ENCODE measurements at regions not wholly inside any gene's neighbourhood (a gene's known extent, or its start where the extent isn't known, plus 50 kb on each side); places are given as distances from the start of the nearest gene placed in this dataset.

DNA sequence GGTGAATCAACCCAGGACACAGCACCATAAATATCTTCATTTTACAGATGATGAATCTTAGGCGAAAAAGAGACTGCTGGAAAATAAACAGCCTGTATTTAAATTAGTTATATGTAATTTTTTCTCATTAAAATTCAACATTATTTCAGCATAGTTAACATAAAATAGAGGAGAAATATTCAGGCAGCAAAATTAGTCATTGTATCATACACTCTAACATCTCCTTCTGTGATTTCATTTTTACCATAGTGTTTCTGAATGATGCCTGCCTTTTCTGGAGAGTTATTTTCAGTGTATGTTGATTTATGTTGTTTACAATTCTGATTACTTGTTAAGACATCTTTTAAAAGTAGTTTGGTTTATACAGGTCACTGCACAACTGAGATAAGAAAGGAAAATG is 82.3 kb upstream of the KCNIP4 start:
- no peaks in the 10 kb centered on the region for H3K79me2 ChIP-seq (ENCODE audit: control insufficient read depth, low read length)
- no peak overlapping the region for H3K4me3 ChIP-seq (ENCODE audit: low read length)
- H3F3A ChIP-seq (ENCODE audit: control insufficient read depth, insufficient read depth): no peaks in the 10 kb centered on the region
- H3K4me1 ChIP-seq (ENCODE audit: control insufficient read depth, low read length): no peaks in the 10 kb centered on the region
- H3K27me3 ChIP-seq (ENCODE audit: control insufficient read depth, low read length): no peaks in the 10 kb centered on the region
- no peak for TF ChIP-seq EZH2phosphoT487 (IDR thresholded peaks at IDR 0.05; ENCODE audit: borderline replicate concordance, low read length)
- TF ChIP-seq, protein P1, sequence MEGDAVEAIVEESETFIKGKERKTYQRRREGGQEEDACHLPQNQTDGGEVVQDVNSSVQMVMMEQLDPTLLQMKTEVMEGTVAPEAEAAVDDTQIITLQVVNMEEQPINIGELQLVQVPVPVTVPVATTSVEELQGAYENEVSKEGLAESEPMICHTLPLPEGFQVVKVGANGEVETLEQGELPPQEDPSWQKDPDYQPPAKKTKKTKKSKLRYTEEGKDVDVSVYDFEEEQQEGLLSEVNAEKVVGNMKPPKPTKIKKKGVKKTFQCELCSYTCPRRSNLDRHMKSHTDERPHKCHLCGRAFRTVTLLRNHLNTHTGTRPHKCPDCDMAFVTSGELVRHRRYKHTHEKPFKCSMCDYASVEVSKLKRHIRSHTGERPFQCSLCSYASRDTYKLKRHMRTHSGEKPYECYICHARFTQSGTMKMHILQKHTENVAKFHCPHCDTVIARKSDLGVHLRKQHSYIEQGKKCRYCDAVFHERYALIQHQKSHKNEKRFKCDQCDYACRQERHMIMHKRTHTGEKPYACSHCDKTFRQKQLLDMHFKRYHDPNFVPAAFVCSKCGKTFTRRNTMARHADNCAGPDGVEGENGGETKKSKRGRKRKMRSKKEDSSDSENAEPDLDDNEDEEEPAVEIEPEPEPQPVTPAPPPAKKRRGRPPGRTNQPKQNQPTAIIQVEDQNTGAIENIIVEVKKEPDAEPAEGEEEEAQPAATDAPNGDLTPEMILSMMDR (IDR thresholded peaks at IDR 0.05; ENCODE audit: low read depth, low read length, poor library complexity, severe bottlenecking): no peak
- H3K9me2 ChIP-seq (replicated peaks; ENCODE audit: control insufficient read depth, low read length): no peaks in the 10 kb centered on the region
- H3K36me3 ChIP-seq (ENCODE audit: control insufficient read depth, low read length): no peaks in the 10 kb centered on the region
- no peaks in the 10 kb centered on the region for H3K9me3 ChIP-seq (ENCODE audit: control insufficient read depth, insufficient read depth, low read length)
- H3K4me2 ChIP-seq (ENCODE audit: low read length): no peak overlapping the region
- H3K27ac ChIP-seq (ENCODE audit: low read depth, low read length): no peak overlapping the region
- no peaks in the 10 kb centered on the region for H4K20me1 ChIP-seq (ENCODE audit: control insufficient read depth, insufficient read depth, low read depth, low read length)

DNA sequence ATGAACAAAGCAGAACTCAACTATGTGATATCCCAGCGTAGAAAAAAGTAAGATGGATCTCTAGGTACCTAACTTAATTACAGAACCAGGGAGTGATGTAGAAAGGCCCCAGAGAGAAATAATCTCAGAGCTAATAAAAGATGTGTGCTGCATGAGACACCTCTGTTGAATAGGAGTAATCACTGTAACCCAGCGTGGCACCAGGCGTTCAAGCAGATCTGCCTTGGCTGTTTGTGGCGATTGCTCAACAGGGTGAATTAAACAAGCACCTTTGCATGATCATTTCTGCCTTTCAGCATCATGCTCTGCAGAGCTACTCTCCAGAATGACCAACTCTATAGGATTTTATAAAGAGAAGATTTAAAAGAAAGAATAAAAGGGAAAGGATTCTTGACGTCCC is 81.7 kb upstream of the KCNIP4 start:
- Histone ChIP-seq H3K9me3 (ENCODE audit: control insufficient read depth, insufficient read depth, low read length) (no peaks in the 10 kb centered on the region), H4K20me1 (ENCODE audit: control insufficient read depth, insufficient read depth, low read depth, low read length) (no peaks in the 10 kb centered on the region), H3K4me2 (ENCODE audit: low read length) (no peak overlapping the region), H3K4me3 (ENCODE audit: low read length) (no peak overlapping the region), H3K27ac (ENCODE audit: low read depth, low read length) (no peak overlapping the region), H3K36me3 (ENCODE audit: control insufficient read depth, low read length) (no peaks in the 10 kb centered on the region), H3K4me1 (ENCODE audit: control insufficient read depth, low read length) (no peaks in the 10 kb centered on the region), H3F3A (ENCODE audit: control insufficient read depth, insufficient read depth) (no peaks in the 10 kb centered on the region), H3K9me2 (replicated peaks; ENCODE audit: control insufficient read depth, low read length) (no peaks in the 10 kb centered on the region), H3K79me2 (ENCODE audit: control insufficient read depth, low read length) (no peaks in the 10 kb centered on the region), H3K27me3 (ENCODE audit: control insufficient read depth, low read length) (no peaks in the 10 kb centered on the region)
- TF ChIP-seq, protein P1 (IDR thresholded peaks at IDR 0.05; ENCODE audit: low read depth, low read length, poor library complexity, severe bottlenecking): no peak
- TF ChIP-seq EZH2phosphoT487 (IDR thresholded peaks at IDR 0.05; ENCODE audit: borderline replicate concordance, low read length): no peak

DNA sequence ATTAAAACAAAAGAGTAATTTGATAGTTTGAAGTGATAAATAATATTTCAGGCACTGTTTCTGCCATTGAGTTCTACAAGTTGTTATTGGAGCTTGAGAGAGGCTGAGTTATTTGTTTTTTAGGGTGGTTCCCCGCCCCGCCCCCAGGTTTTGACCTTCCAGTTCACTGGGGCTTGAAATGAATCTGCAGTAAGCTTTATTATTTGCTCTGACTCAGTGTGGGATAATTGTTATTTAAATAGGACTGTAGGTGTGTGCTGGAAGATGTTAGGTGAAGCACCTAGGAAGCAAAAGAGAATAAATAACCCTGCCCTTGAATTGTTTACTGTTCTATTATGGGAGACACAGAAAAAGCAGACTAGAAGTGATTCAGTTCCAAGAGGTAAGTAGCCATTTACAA is 81.2 kb upstream of the KCNIP4 start:
- Histone ChIP-seq H3K36me3 (ENCODE audit: control insufficient read depth, low read length) (no peaks in the 10 kb centered on the region), H3K79me2 (ENCODE audit: control insufficient read depth, low read length) (no peaks in the 10 kb centered on the region), H3K4me2 (ENCODE audit: low read length) (no peak overlapping the region), H3F3A (ENCODE audit: control insufficient read depth, insufficient read depth) (no peaks in the 10 kb centered on the region), H3K9me2 (replicated peaks; ENCODE audit: control insufficient read depth, low read length) (no peaks in the 10 kb centered on the region), H3K4me3 (ENCODE audit: low read length) (no peak overlapping the region), H3K27ac (ENCODE audit: low read depth, low read length) (no peak overlapping the region), H3K9me3 (ENCODE audit: control insufficient read depth, insufficient read depth, low read length) (no peaks in the 10 kb centered on the region), H3K4me1 (ENCODE audit: control insufficient read depth, low read length) (no peaks in the 10 kb centered on the region), H4K20me1 (ENCODE audit: control insufficient read depth, insufficient read depth, low read depth, low read length) (no peaks in the 10 kb centered on the region), H3K27me3 (ENCODE audit: control insufficient read depth, low read length) (no peaks in the 10 kb centered on the region)
- TF ChIP-seq EZH2phosphoT487 (IDR thresholded peaks at IDR 0.05; ENCODE audit: borderline replicate concordance, low read length): no peak
- TF ChIP-seq, protein P1 (IDR thresholded peaks at IDR 0.05; ENCODE audit: low read depth, low read length, poor library complexity, severe bottlenecking): no peak

DNA sequence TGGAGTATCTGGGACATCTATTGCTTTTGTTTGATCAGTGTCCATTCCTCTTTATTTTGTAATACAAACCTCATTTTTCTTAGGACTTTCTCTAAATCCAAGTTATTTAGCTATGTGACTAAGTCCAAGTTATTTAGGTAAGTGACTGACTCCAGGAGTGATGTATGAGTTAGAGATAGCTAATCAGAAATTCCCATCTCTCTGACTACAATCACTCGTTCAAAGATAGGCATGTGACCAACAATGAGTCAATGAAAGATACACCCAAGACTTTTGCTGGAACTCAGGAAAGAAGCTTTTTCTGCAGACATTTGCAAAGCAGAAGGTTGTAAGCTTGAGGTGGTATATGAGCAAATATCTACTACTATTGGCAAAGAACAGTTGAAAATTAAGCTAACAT is 72.5 kb upstream of the KCNIP4 start:
- H3K9me2 ChIP-seq (replicated peaks; ENCODE audit: control insufficient read depth, low read length): no peaks in the 10 kb centered on the region
- H3K27me3 ChIP-seq (ENCODE audit: control insufficient read depth, low read length): no peaks in the 10 kb centered on the region
- no peak overlapping the region for H3K4me2 ChIP-seq (ENCODE audit: low read length)
- TF ChIP-seq, protein P1 (IDR thresholded peaks at IDR 0.05; ENCODE audit: low read depth, low read length, poor library complexity, severe bottlenecking): no peak
- no peak for TF ChIP-seq EZH2phosphoT487 (IDR thresholded peaks at IDR 0.05; ENCODE audit: borderline replicate concordance, low read length)
- H3K79me2 ChIP-seq (ENCODE audit: control insufficient read depth, low read length): no peaks in the 10 kb centered on the region
- H4K20me1 ChIP-seq (ENCODE audit: control insufficient read depth, insufficient read depth, low read depth, low read length): no peaks in the 10 kb centered on the region
- H3K27ac ChIP-seq (ENCODE audit: low read depth, low read length): no peak overlapping the region
- H3F3A ChIP-seq (ENCODE audit: control insufficient read depth, insufficient read depth): no peaks in the 10 kb centered on the region
- no peak overlapping the region for H3K4me3 ChIP-seq (ENCODE audit: low read length)
- no peaks in the 10 kb centered on the region for H3K4me1 ChIP-seq (ENCODE audit: control insufficient read depth, low read length)
- H3K36me3 ChIP-seq (ENCODE audit: control insufficient read depth, low read length): no peaks in the 10 kb centered on the region
- no peaks in the 10 kb centered on the region for H3K9me3 ChIP-seq (ENCODE audit: control insufficient read depth, insufficient read depth, low read length)
